Upper lobe of right lung (tissue), 1 donor: ENCODE measurements at regions not wholly inside any gene's neighbourhood (a gene's known extent, or its start where the extent isn't known, plus 50 kb on each side); places are given as distances from the start of the nearest gene placed in this dataset.

Source experiments
- ATAC-seq: fragments of 200-7000 bp; cut with Tn5 transposase; one replicate; pipeline ENCODE4 v1.9.1; 2020; ENCODE audit warnings: mild to moderate bottlenecking, moderate library complexity
- DNase-seq: peaks from one replicate; pipeline ENCODE4 v3.0.0-alpha.2; 2020
- H3K27ac ChIP-seq: fragments of 200-600 bp; one replicate; pipeline ENCODE4 v1.8.0; 2022
- H3K27me3 ChIP-seq: fragments of 200-600 bp; one replicate; pipeline ENCODE4 v1.8.0; 2022; ENCODE audit warnings: mild to moderate bottlenecking
- H3K36me3 ChIP-seq: fragments of 200-600 bp; one replicate; pipeline ENCODE4 v1.8.0; 2022
- H3K4me1 ChIP-seq: fragments of 200-600 bp; one replicate; pipeline ENCODE4 v1.8.0; 2022
- H3K4me3 ChIP-seq: fragments of 200-600 bp; one replicate; pipeline ENCODE4 v1.8.0; 2022; ENCODE audit warnings: mild to moderate bottlenecking
- H3K9me3 ChIP-seq: fragments of 200-600 bp; one replicate; pipeline ENCODE4 v1.8.0; 2022
- CTCF ChIP-seq: fragments of 200-600 bp; IDR thresholded peaks from one replicate; pipeline ENCODE4 v1.8.0; 2022; ENCODE audit warnings: antibody characterized with exemption
- intact Hi-C: fragments of 100-400 bp; cut with DNase I; formaldehyde crosslinking; loops from one replicate; pipeline ENCODE4 v1.11.0; 2022
- donor health status: DM: no; HTN: yes; CAD: no; lungs with severe emphysema.

- Histone ChIP-seq H3K4me1 (no peaks in the 10 kb centered on the region), H3K4me3 (no peak overlapping the region), H3K27ac (no peak overlapping the region), H3K36me3 (no peaks in the 10 kb centered on the region), H3K9me3 (no peaks in the 10 kb centered on the region), H3K27me3 (no peaks in the 10 kb centered on the region)
- intact Hi-C loops = no loop called here
- no peak for ATAC-seq
- no peak for TF ChIP-seq CTCF
- DNase-seq = no peak
Observed at GRCh38 chr6:141470810-141471209, 661.9 kb upstream of the GJE1 start.

- TF ChIP-seq CTCF = no peak
- H3K36me3 ChIP-seq = no peaks in the 10 kb centered on the region
- ATAC-seq = no peak
Observed at GRCh38 chr6:141467881-141468280, 664.8 kb upstream of the GJE1 start.

GRCh38 chr6:141467041-141467440, 665.7 kb upstream of the GJE1 start:
- ATAC-seq (no peak), DNase-seq (no peak)
- no peak overlapping the region for H3K4me3 ChIP-seq
- H3K36me3 ChIP-seq = no peaks in the 10 kb centered on the region
- H3K27me3 ChIP-seq = no peaks in the 10 kb centered on the region
- H3K4me1 ChIP-seq = no peaks in the 10 kb centered on the region
- no peak overlapping the region for H3K27ac ChIP-seq
- no peaks in the 10 kb centered on the region for H3K9me3 ChIP-seq
- no peak for TF ChIP-seq CTCF
- intact Hi-C loops = no loop called here

More at GRCh38 chr6:141467881-141468280, 664.8 kb upstream of the GJE1 start:
- Histone ChIP-seq H3K9me3 (no peaks in the 10 kb centered on the region), H3K4me1 (no peaks in the 10 kb centered on the region), H3K27ac (no peak overlapping the region), H3K27me3 (no peaks in the 10 kb centered on the region), H3K4me3 (no peak overlapping the region)
- intact Hi-C loops = no loop called here
- no peak for DNase-seq

- intact Hi-C loops = no loop called here
- no peaks in the 10 kb centered on the region for H3K4me1 ChIP-seq
- H3K27me3 ChIP-seq = no peaks in the 10 kb centered on the region
- ATAC-seq (no peak), DNase-seq (no peak)
- H3K27ac ChIP-seq = no peak overlapping the region
- no peak overlapping the region for H3K4me3 ChIP-seq
- no peaks in the 10 kb centered on the region for H3K36me3 ChIP-seq
- TF ChIP-seq CTCF = no peak
- no peaks in the 10 kb centered on the region for H3K9me3 ChIP-seq
Observed at GRCh38 chr6:141464896-141465295, 667.8 kb upstream of the GJE1 start.

GRCh38 chr6:141464490-141464889, 668.2 kb upstream of the GJE1 start:
- Histone ChIP-seq H3K27me3 (no peaks in the 10 kb centered on the region), H3K4me3 (no peak overlapping the region), H3K36me3 (no peaks in the 10 kb centered on the region), H3K27ac (no peak overlapping the region), H3K9me3 (no peaks in the 10 kb centered on the region), H3K4me1 (no peaks in the 10 kb centered on the region)
- no peak for ATAC-seq
- TF ChIP-seq CTCF = no peak
- intact Hi-C loops = no loop called here
- no peak for DNase-seq

GRCh38 chr6:141463237-141463977, 669.3 kb upstream of the GJE1 start:
- DNase-seq (no peak), ATAC-seq (no peak)
- intact Hi-C loops = no loop called here
- Histone ChIP-seq H3K4me1 (no peaks in the 10 kb centered on the region), H3K4me3 (no peak overlapping the region), H3K27me3 (no peaks in the 10 kb centered on the region), H3K27ac (no peak overlapping the region), H3K9me3 (no peaks in the 10 kb centered on the region), H3K36me3 (no peaks in the 10 kb centered on the region)
- no peak for TF ChIP-seq CTCF
